Thymus (tissue), 11 donors: ENCODE measurements at regions not wholly inside any gene's neighbourhood (a gene's known extent, or its start where the extent isn't known, plus 50 kb on each side); places are given as distances from the start of the nearest gene placed in this dataset.
"Not testable (repeated sequence)": the region's sequence is repeated elsewhere in the genome, so short reads cannot be mapped to it uniquely, and the experiment has no call there.

Source experiments
- DNase-seq, 9 donors: peaks; one replicate each; pipeline ENCODE4 v3.0.0-alpha.2; 2013; ENCODE audit warnings: low spot score in 9 of 9, low read depth in 6 of 9, missing footprints in 1 of 9
- H3K27ac ChIP-seq, 2 donors: one replicate each; pipeline ENCODE4 v1.5.1; 2013; ENCODE audit warnings: control low read depth in 1 of 2, low read depth in 1 of 2, low read length in 1 of 2, mild to moderate bottlenecking in 1 of 2, moderate library complexity in 1 of 2
- H3K27me3 ChIP-seq, 2 donors: one replicate each; pipeline ENCODE4 v1.5.1; 2013; ENCODE audit warnings: low read length in 1 of 2; ENCODE audit not compliant: control insufficient read depth in 2 of 2, insufficient read depth in 1 of 2
- H3K36me3 ChIP-seq, 2 donors: one replicate each; pipeline ENCODE4 v1.5.1; 2013; ENCODE audit warnings: low read length in 1 of 2, mild to moderate bottlenecking in 1 of 2, moderate library complexity in 1 of 2; ENCODE audit not compliant: control insufficient read depth in 2 of 2, insufficient read depth in 2 of 2
- H3K4me1 ChIP-seq, 2 donors: one replicate each; pipeline ENCODE4 v1.5.1; 2013; ENCODE audit warnings: low read length in 2 of 2; ENCODE audit not compliant: control insufficient read depth in 2 of 2, insufficient read depth in 2 of 2
- H3K4me3 ChIP-seq, 2 donors: one replicate each; pipeline ENCODE4 v1.5.1; 2013; ENCODE audit warnings: low read length in 2 of 2, control low read depth in 1 of 2, mild to moderate bottlenecking in 1 of 2
- H3K9me3 ChIP-seq, 2 donors: one replicate each; pipeline ENCODE4 v1.5.1; 2013; ENCODE audit warnings: low read length in 1 of 2, mild to moderate bottlenecking in 1 of 2; ENCODE audit not compliant: control insufficient read depth in 2 of 2, insufficient read depth in 1 of 2
- WGBS: extraction: QIAGEN DNeasy Blood & Tissue Kit; methylation state at CpG from one replicate; pipeline ENCODE4 v1.1.7; 2013; 5-methylcytosine and 5-hydroxymethylcytosine counted together
- donor health status: healthy.

GRCh38 chr22:23503736-23504440 lies 76.2 kb downstream of the IGLL1 start:
- Histone ChIP-seq H3K27me3 (no peaks in the 10 kb centered on the region), H3K9me3 (no peaks in the 10 kb centered on the region), H3K4me3 (no peak overlapping the region), H3K36me3 (no peaks in the 10 kb centered on the region), H3K4me1 (peaks cover 0 to 23% of the 10 kb centered on the region in 2 donors), H3K27ac (no peak overlapping the region)
- WGBS: 87% methylated on average over 15 of the region's 15 CpGs
- no peak for DNase-seq

GRCh38 chr22:23503142-23503541 lies 76.9 kb downstream of the IGLL1 start:
- WGBS: 98% methylated on average over 5 of the region's 5 CpGs
- Histone ChIP-seq H3K27me3 (no peaks in the 10 kb centered on the region), H3K9me3 (no peaks in the 10 kb centered on the region), H3K4me3 (no peak overlapping the region), H3K27ac (no peak overlapping the region), H3K4me1 (peaks cover 0 to 27% of the 10 kb centered on the region in 2 donors), H3K36me3 (no peaks in the 10 kb centered on the region)
- DNase-seq: no peak

- DNase-seq: no peak
- H3K9me3 ChIP-seq: no peaks in the 10 kb centered on the region
- peaks cover 0 to 30% of the 10 kb centered on the region in 2 donors for H3K4me1 ChIP-seq
- 88% methylated on average over 12 of the region's 12 CpGs for WGBS
- H3K27me3 ChIP-seq: no peaks in the 10 kb centered on the region
- H3K4me3 ChIP-seq: no peak overlapping the region
- no peaks in the 10 kb centered on the region for H3K36me3 ChIP-seq
- no peak overlapping the region for H3K27ac ChIP-seq
Observed at GRCh38 chr22:23501708-23502107, 78.4 kb downstream of the IGLL1 start.

GRCh38 chr22:23501261-23501619 lies 78.8 kb downstream of the IGLL1 start:
- Histone ChIP-seq H3K27ac (no peak overlapping the region), H3K27me3 (no peaks in the 10 kb centered on the region), H3K9me3 (no peaks in the 10 kb centered on the region), H3K36me3 (no peaks in the 10 kb centered on the region), H3K4me1 (peaks cover 0 to 34% of the 10 kb centered on the region in 2 donors), H3K4me3 (no peak overlapping the region)
- 91% methylated on average over 5 of the region's 5 CpGs for WGBS
- no peak for DNase-seq

- 88% methylated on average over 13 of the region's 13 CpGs for WGBS
- peak in 1 of 9 donors; percentile 49 for DNase-seq
- Histone ChIP-seq H3K27ac (no peak overlapping the region), H3K4me1 (peaks cover 5 to 39% of the 10 kb centered on the region in 2 donors), H3K27me3 (no peaks in the 10 kb centered on the region), H3K36me3 (no peaks in the 10 kb centered on the region), H3K4me3 (no peak overlapping the region), H3K9me3 (no peaks in the 10 kb centered on the region)
Observed at GRCh38 chr22:23500508-23501260, 79.4 kb downstream of the IGLL1 start.

- Histone ChIP-seq H3K4me3 (no peak overlapping the region), H3K27me3 (no peaks in the 10 kb centered on the region), H3K36me3 (no peaks in the 10 kb centered on the region), H3K4me1 (peaks cover 6 to 41% of the 10 kb centered on the region in 2 donors), H3K9me3 (no peaks in the 10 kb centered on the region), H3K27ac (no peak overlapping the region)
- WGBS: 95% methylated on average over 8 of the region's 8 CpGs
- no peak for DNase-seq
Observed at GRCh38 chr22:23499845-23500500, 80.1 kb downstream of the IGLL1 start.

- no peak for DNase-seq
- H3K36me3 ChIP-seq: no peaks in the 10 kb centered on the region
- H3K4me3 ChIP-seq: no peak overlapping the region
- peaks cover 6 to 33% of the 10 kb centered on the region in 2 donors for H3K4me1 ChIP-seq
- no peaks in the 10 kb centered on the region for H3K9me3 ChIP-seq
- 82% methylated on average over 22 of the region's 22 CpGs for WGBS
- no peaks in the 10 kb centered on the region for H3K27me3 ChIP-seq
- no peak overlapping the region for H3K27ac ChIP-seq
Observed at GRCh38 chr22:23498811-23499798, 81.0 kb downstream of the IGLL1 start.

GRCh38 chr22:23497889-23498288 lies 82.2 kb downstream of the IGLL1 start:
- H3K4me3 ChIP-seq, H3K27me3 ChIP-seq, H3K36me3 ChIP-seq, DNase-seq, H3K27ac ChIP-seq, H3K9me3 ChIP-seq: not testable (repeated sequence)
- WGBS: 94% methylated on average over 6 of the region's 6 CpGs
- H3K4me1 ChIP-seq: peaks cover 6 to 25% of the 10 kb centered on the region in 2 donors
